Liver (tissue), 6 donors: ENCODE measurements at regions not wholly inside any gene's neighbourhood (a gene's known extent, or its start where the extent isn't known, plus 50 kb on each side); places are given as distances from the start of the nearest gene placed in this dataset.
"Not testable (repeated sequence)": the region's sequence is repeated elsewhere in the genome, so short reads cannot be mapped to it uniquely, and the experiment has no call there.

Experiments used
- DNase-seq: peaks from one replicate; pipeline ENCODE4 v3.0.0-alpha.2; 2017; ENCODE audit warnings: low spot score
- H3K27ac ChIP-seq, 2 donors: one replicate each; pipeline ENCODE4 v1.7.0; 2013; ENCODE audit warnings: inconsistent platforms in 2 of 2, low read length in 2 of 2, control low read depth in 1 of 2, low read depth in 1 of 2, mild to moderate bottlenecking in 1 of 2
- H3K27me3 ChIP-seq, 4 donors: one replicate each; pipeline versions ENCODE4 v1.6.1 to v1.7.0; 2013; ENCODE audit warnings: low read length in 3 of 4, inconsistent platforms in 1 of 4, mild to moderate bottlenecking in 1 of 4, moderate library complexity in 1 of 4; ENCODE audit not compliant: control insufficient read depth in 4 of 4, insufficient read depth in 4 of 4
- H3K36me3 ChIP-seq, 4 donors: one replicate each; pipeline versions ENCODE4 v1.6.1 to v1.7.0; 2013; ENCODE audit warnings: low read length in 3 of 4, mild to moderate bottlenecking in 3 of 4, low read depth in 1 of 4, moderate library complexity in 1 of 4; ENCODE audit not compliant: control insufficient read depth in 4 of 4, insufficient read depth in 3 of 4
- H3K4me1 ChIP-seq, 4 donors: one replicate each; pipeline versions ENCODE4 v1.6.1 to v1.7.0; 2013; ENCODE audit warnings: low read length in 3 of 4, mild to moderate bottlenecking in 3 of 4, moderate library complexity in 1 of 4; ENCODE audit not compliant: control insufficient read depth in 4 of 4, insufficient read depth in 4 of 4
- H3K4me3 ChIP-seq, 3 donors: one replicate each; pipeline versions ENCODE4 v1.6.1 to v1.7.0; 2013; ENCODE audit warnings: low read length in 3 of 3, control low read depth in 1 of 3, low read depth in 1 of 3, mild to moderate bottlenecking in 1 of 3
- H3K9ac ChIP-seq, 2 donors: one replicate each; pipeline ENCODE4 v1.7.0; 2013; ENCODE audit warnings: low read length in 2 of 2, mild to moderate bottlenecking in 2 of 2, moderate library complexity in 2 of 2, control low read depth in 1 of 2, low read depth in 1 of 2
- H3K9me3 ChIP-seq, 4 donors: one replicate each; pipeline versions ENCODE4 v1.6.1 to v1.7.0; 2013; ENCODE audit warnings: low read length in 3 of 4; ENCODE audit not compliant: control insufficient read depth in 4 of 4
- WGBS: extraction: QIAGEN DNeasy Blood & Tissue Kit; methylation state at CpG from one replicate; pipeline ENCODE4 v1.1.7; 2013; 5-methylcytosine and 5-hydroxymethylcytosine counted together
- donor health status: healthy.
- donor health status: healthy.
- donor health status: healthy.

DNA sequence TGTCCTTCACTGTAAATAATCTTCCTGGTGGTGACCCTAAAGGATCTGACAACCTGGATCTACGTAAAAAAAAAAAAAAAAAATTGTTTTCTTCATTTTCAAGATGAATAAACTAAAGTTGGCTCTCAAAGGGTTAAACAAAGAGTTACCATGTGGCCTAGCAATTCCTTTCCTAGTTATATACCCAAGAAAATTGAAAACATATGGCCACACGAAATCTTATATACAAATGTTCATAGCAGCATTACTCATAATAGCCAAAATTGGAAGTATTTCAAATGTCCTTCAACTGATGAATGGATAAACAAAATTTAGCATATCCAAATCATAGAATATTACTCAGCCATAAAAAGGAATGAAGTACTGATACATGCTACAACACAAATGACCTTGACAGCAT is 145.3 kb upstream of the NBPF9 start:
- DNase-seq, H3K4me1 ChIP-seq, H3K27me3 ChIP-seq, H3K27ac ChIP-seq, H3K4me3 ChIP-seq, H3K9ac ChIP-seq, H3K9me3 ChIP-seq, H3K36me3 ChIP-seq: not testable (repeated sequence)
- 97% methylated on average over 1 of the region's 2 CpGs for WGBS

DNA sequence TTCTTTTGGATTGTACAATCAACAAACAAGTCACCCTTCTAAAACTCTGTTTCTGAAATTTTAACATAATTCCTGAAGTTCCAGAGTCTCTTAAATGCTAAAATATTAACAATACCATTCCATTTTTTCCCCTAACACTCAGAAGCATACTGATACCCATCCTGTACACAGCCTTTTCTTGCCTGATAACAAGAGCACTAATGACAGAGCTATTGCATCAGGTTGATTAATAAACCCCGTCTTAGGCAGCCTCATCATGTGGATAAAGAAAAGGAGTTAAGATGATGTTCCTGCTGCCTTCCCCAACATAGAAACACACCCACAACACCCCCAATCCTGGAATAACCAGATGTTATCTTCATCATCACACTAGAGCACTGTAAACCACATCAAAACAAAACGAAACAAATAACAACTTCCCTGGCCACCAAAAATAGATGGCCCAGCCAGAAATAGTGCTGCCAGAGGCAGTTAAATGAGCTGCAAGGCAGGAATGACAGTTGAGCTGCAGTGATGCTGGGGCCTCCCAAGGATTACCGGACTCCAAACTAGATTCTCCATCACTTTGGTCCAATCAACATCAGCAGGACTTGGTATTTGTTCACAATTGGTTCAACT is 146.6 kb upstream of the NBPF9 start:
- H3K9ac ChIP-seq, DNase-seq, H3K27ac ChIP-seq, H3K9me3 ChIP-seq, H3K4me1 ChIP-seq, H3K27me3 ChIP-seq, H3K4me3 ChIP-seq, H3K36me3 ChIP-seq: not testable (repeated sequence)
- 97% methylated on average over 1 of the region's 3 CpGs for WGBS

DNA sequence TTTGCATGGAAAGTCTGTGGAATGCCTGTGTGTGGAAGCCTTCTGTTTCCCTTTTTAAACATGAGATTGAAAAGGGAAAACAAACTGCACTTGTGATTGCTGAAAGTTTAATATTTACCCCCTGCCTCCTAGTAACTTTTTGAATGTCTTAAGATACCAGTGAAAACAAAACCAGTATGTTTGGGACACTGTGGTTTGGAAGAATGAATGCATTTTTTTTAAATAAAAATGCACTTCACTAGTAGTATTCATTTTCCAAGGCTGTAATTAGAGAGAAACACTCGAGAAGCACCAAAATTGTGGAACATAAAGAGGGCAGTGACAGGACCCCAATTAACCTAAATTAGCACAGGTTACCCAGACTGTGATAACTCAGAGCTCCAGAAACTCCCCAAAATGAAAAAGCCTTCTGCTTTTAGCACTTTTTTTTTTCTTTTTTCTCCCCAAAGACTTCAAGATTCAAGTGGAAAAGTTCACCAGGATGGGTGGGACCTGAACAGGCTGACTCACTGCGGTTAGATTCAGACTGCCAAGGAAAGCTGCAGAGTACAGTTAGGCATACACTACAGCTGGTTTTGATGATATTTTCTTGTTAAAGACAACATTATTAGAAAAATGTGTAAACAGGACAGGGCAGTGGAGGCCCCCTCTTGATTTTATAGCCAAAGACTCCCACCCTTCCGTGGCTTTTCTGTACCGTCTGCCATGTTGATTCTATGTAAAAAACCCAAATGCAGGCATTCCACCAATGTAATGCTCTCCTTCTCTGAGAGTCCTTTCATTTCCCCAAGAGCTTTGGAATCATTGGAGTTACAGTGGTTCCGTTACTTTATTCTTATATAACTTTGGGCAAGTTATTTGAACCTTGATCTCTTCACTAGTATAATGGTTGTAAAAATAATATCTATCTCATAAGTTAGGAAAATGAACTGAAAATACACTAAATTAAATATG is 151.8 kb upstream of the NBPF9 start:
- not testable (repeated sequence) for H3K4me3 ChIP-seq, H3K9me3 ChIP-seq, H3K27ac ChIP-seq, H3K9ac ChIP-seq, H3K4me1 ChIP-seq, DNase-seq, H3K36me3 ChIP-seq, H3K27me3 ChIP-seq
- 91% methylated on average over 1 of the region's 5 CpGs for WGBS

DNA sequence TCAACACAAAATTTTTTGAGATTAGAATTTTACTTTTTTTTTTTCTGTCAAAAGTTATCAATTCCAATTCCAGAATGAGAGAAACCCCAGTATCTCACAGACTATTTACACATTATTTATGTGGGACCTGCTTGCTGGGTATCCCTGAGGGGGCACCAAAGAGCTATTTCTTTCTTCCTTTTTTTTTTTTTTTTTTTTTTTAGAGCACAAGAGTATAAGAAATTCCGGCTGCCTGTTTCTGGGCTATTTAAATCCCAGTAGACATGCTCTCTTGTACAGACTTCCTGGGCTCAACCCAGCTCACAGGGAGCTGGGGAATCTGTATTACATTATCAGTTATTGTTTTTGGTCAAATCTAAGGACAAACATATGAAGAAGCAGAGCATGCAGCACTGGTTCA is 156.9 kb upstream of the NBPF9 start:
- H3K36me3 ChIP-seq, H3K27me3 ChIP-seq, H3K27ac ChIP-seq, H3K9ac ChIP-seq, H3K9me3 ChIP-seq, DNase-seq, H3K4me1 ChIP-seq, H3K4me3 ChIP-seq: not testable (repeated sequence)
- WGBS = 100% methylated on average over 1 of the region's 1 CpG

DNA sequence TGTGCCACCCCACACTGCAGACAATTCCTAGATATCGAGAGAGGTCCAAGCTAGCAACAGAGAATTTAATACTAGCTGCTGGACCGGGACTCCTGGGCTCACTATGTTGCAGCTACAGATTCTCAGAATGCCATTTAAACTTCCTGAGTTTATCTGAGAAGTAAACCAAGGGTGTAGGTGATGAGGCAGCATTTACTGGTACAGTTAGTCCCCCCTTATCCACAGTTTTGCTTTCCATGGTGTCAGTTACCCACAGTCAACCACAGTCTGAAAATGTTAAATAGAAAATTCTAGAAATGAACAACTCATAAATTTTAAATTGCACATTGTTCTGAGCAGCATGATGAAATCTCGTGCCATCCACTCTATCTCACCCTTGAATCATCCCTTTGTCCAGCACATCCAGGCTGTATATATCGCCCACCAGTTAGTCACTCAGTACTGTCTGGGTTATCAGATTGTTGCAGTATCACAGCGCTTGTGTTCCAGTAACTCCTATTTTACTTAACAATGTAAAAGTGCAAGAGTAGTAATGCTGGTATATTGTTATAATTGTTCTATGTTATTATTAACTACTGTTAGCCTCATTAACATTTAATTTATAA is 157.5 kb upstream of the NBPF9 start:
- H3K36me3 ChIP-seq, H3K9me3 ChIP-seq, H3K9ac ChIP-seq, H3K27ac ChIP-seq, DNase-seq, H3K4me1 ChIP-seq, H3K4me3 ChIP-seq, H3K27me3 ChIP-seq: not testable (repeated sequence)
- 89% methylated on average over 2 of the region's 5 CpGs for WGBS

DNA sequence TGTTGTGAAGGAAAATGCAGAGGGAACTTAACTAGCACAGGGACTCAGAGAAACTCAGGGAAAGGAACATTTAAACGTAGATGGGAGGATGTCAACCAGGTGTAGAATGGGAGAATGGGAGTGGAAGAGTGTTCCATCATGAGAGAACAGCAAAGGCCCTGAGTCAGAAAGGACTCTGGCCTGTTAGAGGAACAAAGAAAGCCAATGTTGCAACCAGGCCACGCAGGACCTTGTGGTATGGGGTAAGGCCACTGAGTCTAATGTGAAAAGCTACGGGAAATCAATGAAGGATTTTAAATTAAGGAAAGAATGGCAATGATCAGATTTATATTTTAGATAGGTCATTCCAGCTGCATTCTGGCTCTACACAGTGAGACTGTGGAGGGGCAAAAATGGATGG is 163.9 kb upstream of the NBPF9 start:
- H3K9me3 ChIP-seq, H3K27me3 ChIP-seq, H3K27ac ChIP-seq, DNase-seq, H3K36me3 ChIP-seq, H3K4me3 ChIP-seq, H3K4me1 ChIP-seq, H3K9ac ChIP-seq: not testable (repeated sequence)
- no CpG with 5 or more reads among the region's 3 CpGs for WGBS

DNA sequence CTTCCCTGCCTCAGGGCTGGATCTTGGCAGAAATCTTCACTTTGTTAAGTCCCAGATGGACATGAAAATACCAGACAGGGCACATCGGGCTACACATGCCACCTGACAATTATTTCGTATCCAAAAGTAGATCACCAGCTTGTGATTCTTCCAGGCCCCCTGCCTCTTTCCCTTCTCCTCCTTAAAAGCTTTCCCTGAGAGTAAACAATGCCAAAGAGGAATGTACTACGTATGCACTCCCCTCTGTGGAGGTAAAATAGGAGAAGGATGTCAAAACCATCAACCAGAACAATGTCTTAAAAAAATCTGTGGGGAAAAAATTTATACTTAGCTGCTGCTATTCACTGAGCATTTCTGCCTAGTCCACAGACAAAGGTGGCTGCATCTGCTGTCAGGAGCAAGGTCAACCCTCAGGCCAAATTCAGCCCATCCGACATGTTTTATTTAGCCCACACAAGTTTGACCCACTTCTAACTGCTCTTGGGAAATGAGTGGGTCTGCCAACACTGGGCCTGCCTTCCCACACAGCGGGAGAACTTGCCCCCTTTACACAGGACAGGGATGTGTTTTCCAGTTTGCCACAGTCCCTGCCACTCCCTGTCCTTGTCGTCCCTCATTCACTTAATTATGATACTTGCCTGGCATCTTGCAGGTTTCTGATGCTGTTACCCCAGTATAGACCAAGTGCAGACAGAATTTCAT is 165.8 kb upstream of the NBPF9 start:
- H3K36me3 ChIP-seq, H3K4me1 ChIP-seq, H3K4me3 ChIP-seq, DNase-seq, H3K27ac ChIP-seq, H3K27me3 ChIP-seq, H3K9ac ChIP-seq, H3K9me3 ChIP-seq: not testable (repeated sequence)
- WGBS = no CpG with 5 or more reads among the region's 6 CpGs

DNA sequence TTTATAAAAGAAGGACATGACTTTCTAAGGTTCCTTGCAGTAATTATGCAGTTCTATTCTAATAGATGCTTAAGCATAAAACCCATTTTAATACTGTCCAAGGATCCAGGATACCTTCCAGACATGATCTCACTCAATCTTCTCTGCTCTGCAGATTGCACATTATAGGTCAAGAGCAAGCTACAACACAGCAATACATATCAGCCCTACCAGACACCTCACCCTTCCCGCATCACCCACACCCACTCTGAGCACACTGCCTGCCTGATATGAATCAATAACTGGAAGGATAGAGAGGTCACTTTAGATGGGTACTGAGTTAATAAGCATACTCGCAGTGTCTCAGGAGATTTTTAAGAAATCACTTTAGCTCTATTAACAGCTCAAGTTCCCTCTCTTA is 166.5 kb upstream of the NBPF9 start:
- not testable (repeated sequence) for H3K27me3 ChIP-seq, H3K9ac ChIP-seq, H3K4me1 ChIP-seq, H3K36me3 ChIP-seq, DNase-seq, H3K4me3 ChIP-seq, H3K27ac ChIP-seq, H3K9me3 ChIP-seq
- WGBS = no CpG with 5 or more reads among the region's 2 CpGs
